ENCODE measurements at regions not wholly inside any gene's neighbourhood (a gene's known extent, or its start where the extent isn't known, plus 50 kb on each side); places are given as distances from the start of the nearest gene placed in this dataset.

DNA sequence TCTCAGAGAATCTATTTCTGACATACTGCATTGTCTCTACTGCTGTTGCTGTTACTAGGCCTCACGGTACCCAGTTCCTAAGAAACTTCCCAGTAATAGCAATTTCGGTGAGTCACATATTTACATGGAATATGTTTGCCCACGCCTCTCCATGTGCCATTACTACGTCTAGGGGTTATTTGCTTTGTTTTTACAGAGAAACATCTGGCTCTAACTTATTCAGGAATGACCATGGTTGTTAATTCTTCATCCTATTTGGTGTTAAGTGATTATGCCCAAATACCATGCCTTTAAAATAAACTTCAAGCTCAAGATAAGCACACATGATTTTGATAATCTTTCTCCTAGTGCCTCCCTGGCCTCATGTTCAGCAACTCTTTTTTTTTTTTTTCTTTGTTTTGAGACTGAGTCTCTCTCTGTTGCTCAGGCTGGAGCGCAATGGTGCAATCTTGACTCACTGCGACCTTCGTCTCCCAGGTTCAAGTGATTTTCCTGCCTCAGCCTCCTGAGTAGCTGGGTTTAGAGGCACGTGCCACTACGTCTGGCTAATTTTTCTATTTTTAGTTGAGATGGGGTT is 101.0 kb upstream of the HS3ST1 start:
- DNase-seq (ENCODE audit: low read depth) = no peak

DNA sequence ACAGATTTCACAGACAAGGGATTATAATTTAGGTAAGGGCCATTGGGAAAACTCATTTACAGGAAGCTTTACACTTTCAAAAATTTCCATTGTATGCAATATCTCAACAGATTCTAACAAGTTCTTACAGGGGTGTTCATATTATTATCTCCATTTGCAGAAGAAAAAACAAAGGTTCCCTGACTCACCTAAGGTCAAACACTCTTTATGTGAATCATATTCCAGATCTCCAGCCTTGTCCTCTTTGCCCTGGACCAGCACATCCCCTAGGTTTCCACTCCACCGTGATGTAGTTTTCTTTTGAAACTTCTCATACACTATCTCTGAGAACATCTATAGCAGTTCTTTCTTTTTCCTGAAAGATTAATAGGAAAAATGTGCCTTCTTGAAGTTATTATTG is 96.4 kb upstream of the HS3ST1 start:
- no peak for DNase-seq (ENCODE audit: low read depth)

DNA sequence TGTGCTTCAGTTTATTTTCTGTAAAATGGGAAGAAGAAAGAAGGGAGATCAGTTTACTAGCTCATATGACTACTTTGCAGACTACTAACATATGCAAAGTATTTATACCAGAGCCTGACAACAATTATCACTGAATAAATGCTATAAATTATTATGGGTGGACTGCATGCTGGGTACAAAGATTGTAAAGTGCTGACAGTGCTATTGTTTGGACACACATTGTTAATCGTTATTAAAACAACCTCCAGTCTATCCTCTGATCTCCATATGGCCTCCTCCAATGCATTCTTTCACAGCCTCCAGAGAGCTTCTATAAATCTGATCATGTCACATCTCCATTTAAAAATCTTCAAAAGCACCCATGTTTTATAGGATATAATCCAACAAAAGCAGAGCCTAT is 90.1 kb upstream of the HS3ST1 start:
- no peak for DNase-seq (ENCODE audit: low read depth)

DNA sequence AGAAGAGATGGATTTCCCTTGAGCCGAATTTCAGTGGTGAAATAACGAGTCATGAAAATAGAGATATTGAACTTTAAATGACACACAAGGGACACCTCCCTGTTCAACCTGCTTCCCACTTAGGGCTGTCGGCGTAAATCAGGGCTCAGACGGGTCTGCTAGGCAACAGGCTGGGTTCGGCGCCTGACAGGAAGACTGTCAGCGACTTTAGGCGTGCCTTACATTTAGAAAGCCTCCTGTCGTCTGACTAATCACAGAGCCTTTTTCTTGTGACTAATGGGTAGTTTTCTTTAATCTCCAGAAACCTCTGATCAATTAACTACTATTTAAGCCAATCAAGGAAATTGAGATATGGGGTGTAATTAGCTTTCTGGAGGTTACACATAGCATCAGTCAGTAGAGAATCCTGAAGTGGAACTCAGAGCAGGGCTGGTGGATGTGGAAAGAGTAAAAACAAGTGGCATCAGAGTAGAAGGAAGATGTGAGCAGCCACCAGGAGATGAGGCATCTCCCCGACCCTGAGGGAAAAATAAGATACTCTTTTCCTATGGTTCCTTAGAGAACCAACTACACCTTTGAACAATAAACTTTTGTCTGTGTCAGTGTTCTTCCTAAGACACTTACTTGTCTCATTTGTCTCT is 86.2 kb upstream of the HS3ST1 start:
- no peak for DNase-seq (ENCODE audit: low read depth)

DNA sequence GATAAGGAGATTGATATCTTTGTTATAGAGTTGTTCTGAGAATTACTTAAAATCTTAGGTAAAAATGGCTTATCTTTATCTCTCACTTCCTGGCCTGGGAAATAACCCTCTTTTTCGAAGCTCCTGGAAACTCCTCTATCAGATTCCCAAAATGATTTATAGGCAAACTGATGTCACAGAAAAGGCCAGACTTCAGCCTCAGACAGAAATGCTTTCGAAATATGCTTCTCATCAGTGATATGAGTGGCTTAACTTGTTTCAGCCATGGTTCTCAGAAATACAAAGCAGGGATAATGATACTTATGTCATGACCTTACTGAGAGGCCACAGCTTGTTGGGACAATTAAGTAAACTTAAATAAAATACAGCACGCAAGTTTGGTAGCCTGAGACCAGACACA is 85.3 kb upstream of the HS3ST1 start:
- DNase-seq (ENCODE audit: low read depth) = no peak

DNA sequence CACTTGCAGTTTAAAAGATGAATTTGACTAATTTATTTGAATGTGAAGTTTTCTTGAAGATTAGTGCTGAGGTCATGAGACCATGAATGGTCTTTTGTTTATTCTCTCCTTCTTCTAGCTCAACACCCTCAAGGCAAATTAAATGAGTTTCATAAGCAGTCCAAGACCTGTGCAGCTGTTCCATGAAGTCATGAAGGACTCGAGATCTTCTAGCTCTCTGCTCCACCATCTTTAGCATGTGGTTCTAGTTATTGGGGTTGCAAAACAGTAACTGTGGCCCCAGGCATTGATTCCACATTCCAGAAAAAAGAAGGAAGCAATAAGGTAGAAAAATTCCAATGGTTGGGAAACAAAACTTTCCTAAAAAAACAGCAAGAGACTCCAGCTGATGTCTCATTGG is 84.2 kb upstream of the HS3ST1 start:
- DNase-seq (ENCODE audit: low read depth) = no peak

DNA sequence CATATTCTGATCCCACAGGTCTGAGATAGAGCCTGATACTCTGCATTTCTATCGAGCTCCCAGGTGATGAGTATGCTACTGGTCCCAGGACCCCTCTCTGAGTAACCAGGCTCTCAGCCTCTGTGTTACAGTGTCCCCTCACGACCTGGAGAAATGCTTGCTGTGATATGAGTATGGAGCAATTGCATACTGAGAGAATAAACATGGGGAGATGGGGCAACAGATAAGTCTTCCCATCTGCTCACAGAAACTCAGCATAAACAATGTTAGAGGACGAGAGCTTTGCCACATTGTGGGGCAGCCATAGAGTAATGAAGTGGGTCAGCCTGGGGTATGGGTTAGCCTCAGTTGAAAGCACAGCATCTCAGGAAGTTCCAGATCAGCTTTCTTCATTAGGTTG is 82.6 kb upstream of the HS3ST1 start:
- no peak for DNase-seq (ENCODE audit: low read depth)

DNA sequence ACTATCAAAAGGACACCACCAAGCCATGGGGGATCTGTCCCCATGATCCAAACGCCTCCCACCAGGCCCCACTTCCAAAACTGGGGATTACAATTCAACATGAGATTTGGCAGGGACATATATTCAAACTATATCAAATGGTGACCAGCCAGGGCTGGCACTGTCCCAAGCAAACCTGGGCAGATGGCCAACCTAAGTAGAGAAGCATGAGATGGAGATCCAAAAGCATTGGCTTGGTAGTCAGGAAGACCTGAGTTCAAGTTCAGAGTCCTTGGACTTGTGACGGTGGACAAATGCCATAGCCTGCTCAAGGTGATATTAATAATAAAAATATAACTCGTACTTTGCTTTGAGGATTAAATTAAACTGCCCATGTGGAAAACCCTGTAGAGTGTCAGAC is 79.2 kb upstream of the HS3ST1 start:
- DNase-seq (ENCODE audit: low read depth) = no peak

DNA sequence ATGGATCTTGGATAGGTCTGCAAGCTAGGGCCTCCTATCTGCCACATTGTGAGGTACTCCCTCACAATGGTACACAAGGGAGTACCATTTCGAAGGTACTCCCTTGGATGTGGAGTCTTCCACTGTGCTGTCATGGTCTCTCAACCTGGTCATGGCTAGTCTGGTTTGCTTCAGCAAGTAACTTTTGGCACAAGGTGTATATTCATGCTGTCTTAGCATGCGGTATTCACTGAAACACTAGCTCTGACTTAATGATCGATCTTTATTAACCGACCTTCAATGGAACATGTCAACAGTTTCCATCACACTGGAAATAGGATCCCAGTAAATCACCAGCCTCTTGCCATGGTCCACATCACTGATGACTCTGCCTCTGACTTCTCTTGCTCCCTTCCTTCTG is 77.5 kb upstream of the HS3ST1 start:
- DNase-seq (ENCODE audit: low read depth) = no peak

DNA sequence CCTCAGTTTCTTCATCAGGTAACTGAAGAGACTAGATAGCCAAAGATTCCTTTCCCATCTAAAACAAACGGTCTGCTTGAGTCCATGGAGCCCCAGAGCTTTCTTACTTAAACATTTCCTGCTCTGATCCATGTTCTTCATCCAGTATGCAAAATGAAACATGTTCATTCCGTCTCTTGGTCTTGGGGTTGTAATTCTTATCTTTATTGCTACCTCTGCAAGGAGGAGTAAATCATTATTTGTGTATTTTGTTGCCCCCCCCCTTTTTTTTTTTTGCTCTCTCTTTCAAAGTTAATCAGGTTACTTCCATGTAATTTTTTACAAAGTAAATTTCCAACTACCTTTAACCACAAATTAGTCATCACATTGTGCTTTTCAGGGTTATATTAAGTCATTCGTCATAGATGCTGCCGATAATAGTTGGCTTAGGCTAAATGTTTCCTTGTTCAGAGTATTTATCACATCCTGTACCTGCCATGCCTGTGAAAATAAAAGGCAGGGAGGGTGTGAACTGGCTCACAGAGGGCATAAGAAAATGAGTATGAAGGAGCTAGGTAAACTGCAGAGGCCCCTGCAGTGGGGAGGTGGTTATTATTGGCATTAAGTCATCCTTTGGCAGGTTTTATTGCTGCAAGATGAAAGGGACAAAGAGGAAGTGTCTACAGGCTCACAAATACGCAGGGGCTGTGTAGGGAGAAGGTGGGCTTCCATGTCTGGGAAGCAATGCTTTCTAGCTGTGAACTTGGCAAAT is 76.7 kb upstream of the HS3ST1 start:
- DNase-seq (ENCODE audit: low read depth) = no peak

DNA sequence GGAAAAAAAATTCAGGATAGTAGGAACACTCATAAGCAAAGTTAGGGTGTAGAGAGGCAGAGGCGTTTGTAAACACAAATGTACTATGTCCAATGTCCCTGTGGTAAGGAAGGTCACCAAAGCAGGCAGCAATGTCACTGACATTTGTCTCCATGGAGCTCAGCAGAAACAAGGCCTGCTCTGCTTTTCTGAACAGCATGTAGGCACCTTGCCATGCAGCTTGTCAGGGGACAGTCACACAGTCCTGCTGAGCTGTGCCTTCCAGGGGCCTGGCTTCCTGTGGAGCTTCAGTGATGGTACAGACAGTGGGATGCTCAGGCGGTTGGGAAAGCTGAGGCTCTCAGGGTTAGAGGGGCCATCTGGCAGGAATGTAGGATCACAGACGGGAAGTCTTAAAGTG is 74.5 kb upstream of the HS3ST1 start:
- DNase-seq (ENCODE audit: low read depth) = no peak

DNA sequence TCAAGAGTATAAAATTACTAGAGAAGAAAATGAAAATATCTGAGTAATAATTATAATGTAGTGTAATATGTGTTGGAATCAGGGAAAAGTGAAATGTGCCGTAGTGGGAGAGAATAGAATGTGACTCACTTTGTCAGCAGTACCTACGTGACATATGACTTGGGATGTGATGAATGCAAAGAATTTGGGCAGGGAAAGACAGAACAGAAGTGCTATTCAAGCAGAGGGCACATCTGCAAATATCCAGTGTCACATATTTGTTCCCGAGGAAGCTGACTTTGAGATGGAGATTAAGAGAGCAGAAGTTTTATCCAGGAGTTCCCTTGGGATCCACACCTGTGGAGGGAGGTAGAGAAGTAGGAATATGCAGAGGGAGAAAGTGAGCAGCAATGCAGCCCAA is 69.3 kb upstream of the HS3ST1 start:
- DNase-seq (ENCODE audit: low read depth) = no peak

DNA sequence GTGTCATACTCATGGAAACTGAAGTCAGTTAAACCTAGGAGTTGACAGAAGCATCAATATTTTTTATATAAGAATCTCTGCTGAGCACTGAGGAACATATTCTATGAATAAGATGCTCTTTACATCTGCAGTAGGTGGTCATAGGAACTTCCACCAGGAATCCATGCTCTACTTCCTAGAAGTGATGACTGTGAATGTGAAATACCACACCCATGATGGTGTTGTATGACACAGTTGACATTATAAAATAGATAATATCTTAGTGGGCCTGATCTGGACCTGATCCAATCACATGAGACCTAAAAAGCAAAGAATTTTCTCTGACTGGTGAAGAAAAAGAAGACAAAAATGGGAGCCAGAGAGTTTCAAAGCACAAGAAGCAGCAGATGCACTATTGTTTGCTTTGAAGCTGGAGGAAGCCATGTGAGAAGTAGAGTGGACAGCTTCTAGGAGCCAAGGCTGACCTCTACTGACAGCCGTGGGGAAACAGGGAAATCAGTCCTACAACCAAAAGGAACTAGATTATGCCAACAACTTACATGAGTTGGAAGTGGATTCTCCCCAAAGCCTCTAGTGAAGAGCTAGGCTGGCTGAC is 68.6 kb upstream of the HS3ST1 start:
- no peak for DNase-seq (ENCODE audit: low read depth)

DNA sequence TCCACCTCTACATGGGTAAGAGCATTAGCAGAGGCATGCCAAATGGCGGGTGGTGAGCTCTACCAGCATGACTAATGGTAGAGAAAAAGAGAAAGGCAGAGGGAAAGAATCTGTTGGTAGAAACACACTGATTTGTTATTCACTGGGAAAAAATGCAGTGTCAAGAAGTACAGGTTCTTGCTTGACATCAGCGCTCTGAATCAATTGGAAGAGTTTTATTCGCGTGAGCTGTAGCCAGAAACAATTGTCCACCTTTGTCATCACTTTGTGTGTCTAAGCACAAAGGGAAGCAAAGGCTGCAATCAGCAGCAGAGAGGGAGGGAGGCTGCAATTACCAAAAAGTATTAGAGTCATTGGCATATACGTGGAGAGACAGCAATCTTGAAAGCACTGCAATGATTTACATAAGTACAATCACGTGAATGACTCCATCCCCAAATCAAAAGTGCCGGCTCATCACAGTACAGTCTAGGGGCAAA is 67.7 kb upstream of the HS3ST1 start:
- DNase-seq (ENCODE audit: low read depth) = no peak

DNA sequence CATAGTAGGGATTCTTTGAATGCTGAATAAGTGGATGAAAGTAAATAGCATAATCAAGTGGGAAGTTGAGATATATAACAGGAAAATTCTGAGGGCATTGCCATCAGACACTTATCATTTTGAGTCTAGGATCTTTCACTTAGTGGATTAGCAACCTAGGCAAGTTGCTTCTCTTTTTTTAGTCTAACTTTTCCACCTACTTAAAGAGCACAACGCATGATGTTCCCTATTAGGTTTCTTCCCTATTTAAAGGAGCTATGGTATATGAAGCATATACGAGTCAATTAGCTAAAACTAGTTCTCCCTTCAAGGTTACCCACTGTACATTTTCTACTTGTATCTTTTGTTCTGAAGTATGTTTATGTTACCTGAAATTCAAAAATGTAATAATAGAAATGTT is 67.1 kb upstream of the HS3ST1 start:
- no peak for DNase-seq (ENCODE audit: low read depth)

DNA sequence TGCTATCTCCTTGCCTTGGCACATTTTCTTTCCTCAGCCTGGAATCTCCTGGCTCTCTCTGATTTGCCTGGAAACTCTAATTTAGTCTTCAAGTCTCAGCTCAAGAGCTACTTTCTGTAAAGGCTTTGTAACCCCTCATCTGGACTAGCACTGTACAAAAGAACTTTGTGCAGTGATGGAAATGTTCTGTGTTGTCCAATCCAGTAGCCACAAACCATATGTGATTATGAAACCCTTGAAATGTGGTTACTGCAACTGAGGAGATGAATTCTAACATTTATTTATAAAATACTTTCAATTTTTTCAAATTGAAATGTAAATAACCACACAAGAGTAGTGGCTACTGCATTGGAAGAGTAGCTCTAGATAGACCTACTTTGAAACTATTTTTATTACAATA is 66.6 kb upstream of the HS3ST1 start:
- DNase-seq (ENCODE audit: low read depth) = no peak

DNA sequence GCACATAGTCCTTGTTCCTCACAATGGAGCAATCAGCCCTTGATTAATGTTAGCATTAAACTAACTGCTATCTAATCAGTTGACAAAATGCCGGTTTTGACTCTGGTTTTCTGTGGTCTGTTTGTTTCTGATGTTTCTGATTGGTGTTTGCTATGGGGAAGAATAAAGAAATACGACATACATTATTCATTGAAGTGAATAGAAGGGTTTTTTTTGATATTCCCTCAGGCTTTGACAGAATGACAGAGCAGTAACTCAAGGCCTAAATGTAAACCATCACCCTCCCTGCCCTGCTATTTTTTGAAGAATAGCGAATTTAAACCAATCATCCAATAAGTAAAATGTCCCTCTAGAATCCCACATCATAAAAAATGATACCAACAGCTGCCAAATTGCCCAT is 65.5 kb upstream of the HS3ST1 start:
- no peak for DNase-seq (ENCODE audit: low read depth)

DNA sequence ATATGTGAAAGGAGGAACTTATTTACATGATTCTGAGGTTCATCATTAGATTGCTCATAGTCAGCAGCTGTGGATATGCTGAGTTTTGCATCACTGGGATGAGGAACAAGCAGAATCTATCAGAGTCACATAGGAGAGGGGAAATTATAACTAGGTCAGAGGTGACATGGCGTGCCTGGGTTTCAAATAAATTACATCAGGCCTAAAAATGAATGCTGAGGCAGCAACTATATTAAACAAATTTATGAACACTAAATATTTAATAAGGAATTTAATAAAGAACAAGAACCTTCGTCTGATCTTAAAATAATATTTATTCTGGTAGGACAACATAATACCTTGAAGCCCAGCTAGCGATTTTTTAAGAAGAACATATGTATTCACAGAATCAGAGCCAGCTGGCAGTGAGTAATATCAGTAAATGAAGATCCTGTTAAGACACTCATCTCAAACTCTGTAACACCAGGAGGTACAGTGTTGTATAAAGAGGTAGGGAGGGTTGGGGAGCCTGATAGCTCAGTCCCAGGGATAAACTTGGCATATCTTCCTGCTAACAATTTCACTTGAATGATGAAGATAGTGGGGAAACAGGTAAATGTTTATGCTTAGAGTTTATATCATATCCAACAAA is 60.9 kb upstream of the HS3ST1 start:
- DNase-seq (ENCODE audit: low read depth) = no peak

DNA sequence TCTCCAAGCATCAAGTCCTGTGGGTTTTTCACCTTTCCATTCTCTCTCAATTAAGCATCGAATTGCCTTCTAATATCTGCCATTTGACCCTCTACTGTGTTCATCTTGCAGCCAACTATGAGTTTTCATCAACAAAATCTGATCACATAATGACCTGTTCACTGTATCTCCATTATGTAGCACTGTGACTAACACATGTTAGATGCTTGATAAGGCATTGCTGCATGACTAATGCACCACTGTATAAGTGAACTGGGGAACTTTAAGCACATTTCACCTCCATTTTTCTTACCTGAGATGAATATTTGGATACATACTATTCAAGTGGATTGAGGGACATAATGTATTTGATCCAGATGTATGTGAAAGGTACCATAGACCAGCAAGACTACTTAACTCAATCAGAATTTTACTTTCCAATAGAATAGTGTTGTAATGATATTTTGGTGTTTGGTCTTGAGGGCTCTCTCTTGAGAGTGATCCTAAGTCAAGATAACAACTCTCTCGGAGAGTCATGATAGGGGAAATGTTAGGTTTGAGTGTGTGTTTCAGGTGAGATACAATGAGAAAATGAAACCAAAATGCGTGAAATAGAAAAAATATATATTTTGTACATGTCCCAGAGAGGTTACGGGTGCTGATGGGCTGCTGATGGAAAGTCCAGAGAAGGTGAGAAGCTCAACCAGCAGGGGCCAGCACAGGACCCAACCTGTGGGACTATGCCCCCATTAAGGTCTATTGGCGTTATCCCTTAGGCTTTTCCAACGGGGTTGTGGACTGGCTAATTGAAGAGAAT is 60.2 kb upstream of the HS3ST1 start:
- no peak for DNase-seq (ENCODE audit: low read depth)

DNA sequence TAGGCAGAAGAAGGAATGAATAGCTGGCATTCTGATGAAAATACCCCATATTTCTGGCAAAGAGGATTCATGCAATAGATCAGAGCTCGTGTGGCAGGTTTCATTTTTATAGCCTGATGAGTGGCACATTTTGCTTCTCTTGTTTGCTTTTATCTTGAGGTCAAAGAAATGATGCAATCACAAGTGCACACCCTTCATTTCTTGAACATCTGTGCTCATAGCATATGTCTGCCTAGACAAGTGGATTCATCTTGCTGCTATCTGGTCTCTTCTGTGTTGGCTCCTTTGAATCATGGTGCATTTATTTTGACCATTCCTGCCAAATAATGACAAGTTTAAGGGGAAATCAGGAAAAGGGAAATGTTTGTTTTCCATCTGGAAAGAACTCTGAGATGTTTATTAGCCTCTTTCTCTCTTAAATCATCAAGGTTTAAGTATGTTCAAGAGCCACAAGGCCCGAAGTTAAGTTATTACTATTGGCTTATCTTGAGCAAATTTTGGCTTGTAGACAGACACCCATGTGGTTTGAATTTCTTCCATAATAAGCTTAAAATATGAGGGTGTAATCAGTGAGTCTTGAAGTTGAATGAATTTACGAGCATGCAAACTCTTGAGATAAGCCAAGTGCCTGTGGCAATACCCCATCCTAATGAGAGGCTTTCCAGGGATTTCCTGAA is 59.3 kb upstream of the HS3ST1 start:
- DNase-seq (ENCODE audit: low read depth) = no peak

DNA sequence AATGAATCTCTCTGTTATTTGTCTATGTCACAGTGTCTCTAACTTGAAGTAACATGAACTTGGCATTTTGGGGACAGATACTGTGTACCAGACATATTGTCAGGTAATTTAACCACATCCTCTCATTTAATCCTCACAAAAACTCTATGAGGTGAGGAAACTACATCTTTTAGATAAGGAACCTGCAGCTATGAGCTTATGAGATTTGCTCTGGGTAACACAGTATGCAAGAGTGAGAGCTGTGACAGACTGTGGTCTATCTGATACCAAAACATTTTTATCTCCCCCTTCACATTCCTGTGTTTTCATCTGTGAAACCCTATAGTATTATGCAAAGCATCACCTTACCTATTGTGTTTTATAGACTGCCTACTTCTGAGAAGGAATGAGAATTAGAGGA is 58.4 kb upstream of the HS3ST1 start:
- no peak for DNase-seq (ENCODE audit: low read depth)
